ENCODE measurements at regions not wholly inside any gene's neighbourhood (a gene's known extent, or its start where the extent isn't known, plus 50 kb on each side); places are given as distances from the start of the nearest gene placed in this dataset.

- Histone ChIP-seq H3K27me3 (ENCODE audit: insufficient read depth, low read length, poor library complexity) (no peaks in the 10 kb centered on the region), H3K18ac (ENCODE audit: low read length) (no peak overlapping the region), H4K8ac (ENCODE audit: low read depth, low read length) (no peak overlapping the region), H4K5ac (ENCODE audit: low read length) (no peak overlapping the region), H3K4me1 (ENCODE audit: control insufficient read depth, low read depth, low read length) (no peaks in the 10 kb centered on the region), H3K9ac (ENCODE audit: low read length) (no peak overlapping the region), H3K36me3 (ENCODE audit: control insufficient read depth, insufficient read depth, low read length) (no peaks in the 10 kb centered on the region), H3K79me1 (ENCODE audit: low read length) (no peaks in the 10 kb centered on the region), H3K4ac (ENCODE audit: low read depth, low read length) (no peak overlapping the region), H2BK5ac (ENCODE audit: low read length) (no peak overlapping the region), H3K27ac (ENCODE audit: low read depth, low read length) (no peak overlapping the region), H3K79me2 (ENCODE audit: control insufficient read depth, insufficient read depth, low read length) (no peaks in the 10 kb centered on the region), H2BK120ac (ENCODE audit: low read depth, low read length) (no peak overlapping the region), H3K4me2 (ENCODE audit: low read length) (no peak overlapping the region), H3K23ac (ENCODE audit: low read length) (no peak overlapping the region), H2AK5ac (ENCODE audit: low read length) (no peak overlapping the region), H3K4me3 (ENCODE audit: low read length) (no peak overlapping the region), H3K56ac (ENCODE audit: low read length) (no peak overlapping the region), H2BK15ac (replicated peaks; ENCODE audit: low read depth) (no peak overlapping the region)
- DNase-seq, result no peak
- WGBS (ENCODE audit: extremely low coverage, insufficient coverage, low lambda C conversion rate), result no CpG with 5 or more reads among the region's 3 CpGs
Observed at GRCh38 chr14:53501361-53502211, 348.5 kb upstream of the DDHD1 start.

GRCh38 chr14:53500191-53500590, 347.1 kb upstream of the DDHD1 start:
- Histone ChIP-seq H3K4me3 (ENCODE audit: low read length) (no peak overlapping the region), H2BK15ac (replicated peaks; ENCODE audit: low read depth) (no peak overlapping the region), H3K4me2 (ENCODE audit: low read length) (no peak overlapping the region), H3K4me1 (ENCODE audit: control insufficient read depth, low read depth, low read length) (no peaks in the 10 kb centered on the region), H4K5ac (ENCODE audit: low read length) (no peak overlapping the region), H3K56ac (ENCODE audit: low read length) (no peak overlapping the region), H3K79me2 (ENCODE audit: control insufficient read depth, insufficient read depth, low read length) (no peaks in the 10 kb centered on the region), H2BK120ac (ENCODE audit: low read depth, low read length) (no peak overlapping the region), H3K18ac (ENCODE audit: low read length) (no peak overlapping the region), H3K23ac (ENCODE audit: low read length) (no peak overlapping the region), H3K9ac (ENCODE audit: low read length) (no peak overlapping the region), H3K4ac (ENCODE audit: low read depth, low read length) (no peak overlapping the region), H2AK5ac (ENCODE audit: low read length) (no peak overlapping the region), H2BK5ac (ENCODE audit: low read length) (no peak overlapping the region), H3K27me3 (ENCODE audit: insufficient read depth, low read length, poor library complexity) (no peaks in the 10 kb centered on the region), H3K79me1 (ENCODE audit: low read length) (no peaks in the 10 kb centered on the region), H3K27ac (ENCODE audit: low read depth, low read length) (no peak overlapping the region), H3K36me3 (ENCODE audit: control insufficient read depth, insufficient read depth, low read length) (no peaks in the 10 kb centered on the region), H4K8ac (ENCODE audit: low read depth, low read length) (no peak overlapping the region)
- no CpG with 5 or more reads among the region's 1 CpG for WGBS (ENCODE audit: extremely low coverage, insufficient coverage, low lambda C conversion rate)
- DNase-seq, result no peak

- DNase-seq, result no peak
- no peak overlapping the region for H2AK5ac ChIP-seq (ENCODE audit: low read length)
- WGBS (ENCODE audit: extremely low coverage, insufficient coverage, low lambda C conversion rate), result no CpG with 5 or more reads among the region's 2 CpGs
- no peak overlapping the region for H3K4me2 ChIP-seq (ENCODE audit: low read length)
- H4K5ac ChIP-seq (ENCODE audit: low read length), result no peak overlapping the region
- no peaks in the 10 kb centered on the region for H3K79me2 ChIP-seq (ENCODE audit: control insufficient read depth, insufficient read depth, low read length)
- H3K4me1 ChIP-seq (ENCODE audit: control insufficient read depth, low read depth, low read length), result no peaks in the 10 kb centered on the region
- H4K8ac ChIP-seq (ENCODE audit: low read depth, low read length), result no peak overlapping the region
- no peak overlapping the region for H3K56ac ChIP-seq (ENCODE audit: low read length)
- H3K9ac ChIP-seq (ENCODE audit: low read length), result no peak overlapping the region
- no peaks in the 10 kb centered on the region for H3K36me3 ChIP-seq (ENCODE audit: control insufficient read depth, insufficient read depth, low read length)
- H3K4me3 ChIP-seq (ENCODE audit: low read length), result no peak overlapping the region
- no peak overlapping the region for H2BK5ac ChIP-seq (ENCODE audit: low read length)
- H3K23ac ChIP-seq (ENCODE audit: low read length), result no peak overlapping the region
- no peak overlapping the region for H3K27ac ChIP-seq (ENCODE audit: low read depth, low read length)
- H3K4ac ChIP-seq (ENCODE audit: low read depth, low read length), result no peak overlapping the region
- no peaks in the 10 kb centered on the region for H3K79me1 ChIP-seq (ENCODE audit: low read length)
- no peaks in the 10 kb centered on the region for H3K27me3 ChIP-seq (ENCODE audit: insufficient read depth, low read length, poor library complexity)
- no peak overlapping the region for H2BK120ac ChIP-seq (ENCODE audit: low read depth, low read length)
- H3K18ac ChIP-seq (ENCODE audit: low read length), result no peak overlapping the region
- no peak overlapping the region for H2BK15ac ChIP-seq (replicated peaks; ENCODE audit: low read depth)
Observed at GRCh38 chr14:53496668-53497067, 343.5 kb upstream of the DDHD1 start.

- H3K9ac ChIP-seq (ENCODE audit: low read length), result no peak overlapping the region
- H2BK15ac ChIP-seq (replicated peaks; ENCODE audit: low read depth), result no peak overlapping the region
- no peak overlapping the region for H2AK5ac ChIP-seq (ENCODE audit: low read length)
- no peaks in the 10 kb centered on the region for H3K27me3 ChIP-seq (ENCODE audit: insufficient read depth, low read length, poor library complexity)
- H3K79me1 ChIP-seq (ENCODE audit: low read length), result no peaks in the 10 kb centered on the region
- no peaks in the 10 kb centered on the region for H3K79me2 ChIP-seq (ENCODE audit: control insufficient read depth, insufficient read depth, low read length)
- no peak for DNase-seq
- no peaks in the 10 kb centered on the region for H3K4me1 ChIP-seq (ENCODE audit: control insufficient read depth, low read depth, low read length)
- WGBS (ENCODE audit: extremely low coverage, insufficient coverage, low lambda C conversion rate), result no CpG with 5 or more reads among the region's 9 CpGs
- no peak overlapping the region for H2BK5ac ChIP-seq (ENCODE audit: low read length)
- H3K27ac ChIP-seq (ENCODE audit: low read depth, low read length), result no peak overlapping the region
- no peak overlapping the region for H4K5ac ChIP-seq (ENCODE audit: low read length)
- no peak overlapping the region for H3K4ac ChIP-seq (ENCODE audit: low read depth, low read length)
- H4K8ac ChIP-seq (ENCODE audit: low read depth, low read length), result no peak overlapping the region
- no peaks in the 10 kb centered on the region for H3K36me3 ChIP-seq (ENCODE audit: control insufficient read depth, insufficient read depth, low read length)
- H3K18ac ChIP-seq (ENCODE audit: low read length), result no peak overlapping the region
- no peak overlapping the region for H3K4me2 ChIP-seq (ENCODE audit: low read length)
- H3K56ac ChIP-seq (ENCODE audit: low read length), result no peak overlapping the region
- H3K23ac ChIP-seq (ENCODE audit: low read length), result no peak overlapping the region
- H3K4me3 ChIP-seq (ENCODE audit: low read length), result no peak overlapping the region
- H2BK120ac ChIP-seq (ENCODE audit: low read depth, low read length), result no peak overlapping the region
Observed at GRCh38 chr14:53495846-53496343, 342.8 kb upstream of the DDHD1 start.

- H3K27ac ChIP-seq (ENCODE audit: low read depth, low read length), result no peak overlapping the region
- no peak overlapping the region for H2BK5ac ChIP-seq (ENCODE audit: low read length)
- no peak overlapping the region for H3K23ac ChIP-seq (ENCODE audit: low read length)
- no peaks in the 10 kb centered on the region for H3K4me1 ChIP-seq (ENCODE audit: control insufficient read depth, low read depth, low read length)
- no peaks in the 10 kb centered on the region for H3K27me3 ChIP-seq (ENCODE audit: insufficient read depth, low read length, poor library complexity)
- H4K5ac ChIP-seq (ENCODE audit: low read length), result no peak overlapping the region
- H3K4me3 ChIP-seq (ENCODE audit: low read length), result no peak overlapping the region
- no peak overlapping the region for H2BK120ac ChIP-seq (ENCODE audit: low read depth, low read length)
- no peak overlapping the region for H3K18ac ChIP-seq (ENCODE audit: low read length)
- DNase-seq, result no peak
- H3K79me2 ChIP-seq (ENCODE audit: control insufficient read depth, insufficient read depth, low read length), result no peaks in the 10 kb centered on the region
- no peak overlapping the region for H3K4me2 ChIP-seq (ENCODE audit: low read length)
- H4K8ac ChIP-seq (ENCODE audit: low read depth, low read length), result no peak overlapping the region
- H3K9ac ChIP-seq (ENCODE audit: low read length), result no peak overlapping the region
- no peaks in the 10 kb centered on the region for H3K79me1 ChIP-seq (ENCODE audit: low read length)
- H3K56ac ChIP-seq (ENCODE audit: low read length), result no peak overlapping the region
- no peak overlapping the region for H2AK5ac ChIP-seq (ENCODE audit: low read length)
- no peak overlapping the region for H3K4ac ChIP-seq (ENCODE audit: low read depth, low read length)
- WGBS (ENCODE audit: extremely low coverage, insufficient coverage, low lambda C conversion rate), result no CpG with 5 or more reads among the region's 1 CpG
- H2BK15ac ChIP-seq (replicated peaks; ENCODE audit: low read depth), result no peak overlapping the region
- no peaks in the 10 kb centered on the region for H3K36me3 ChIP-seq (ENCODE audit: control insufficient read depth, insufficient read depth, low read length)
Observed at GRCh38 chr14:53494587-53494986, 341.5 kb upstream of the DDHD1 start.

- Histone ChIP-seq H3K9ac (ENCODE audit: low read length) (no peak overlapping the region), H3K4me2 (ENCODE audit: low read length) (no peak overlapping the region), H3K4me3 (ENCODE audit: low read length) (no peak overlapping the region), H3K27me3 (ENCODE audit: insufficient read depth, low read length, poor library complexity) (no peaks in the 10 kb centered on the region), H3K27ac (ENCODE audit: low read depth, low read length) (no peak overlapping the region), H3K79me1 (ENCODE audit: low read length) (no peaks in the 10 kb centered on the region), H3K23ac (ENCODE audit: low read length) (no peak overlapping the region), H3K18ac (ENCODE audit: low read length) (no peak overlapping the region), H3K36me3 (ENCODE audit: control insufficient read depth, insufficient read depth, low read length) (no peaks in the 10 kb centered on the region), H3K56ac (ENCODE audit: low read length) (no peak overlapping the region), H2BK5ac (ENCODE audit: low read length) (no peak overlapping the region), H3K79me2 (ENCODE audit: control insufficient read depth, insufficient read depth, low read length) (no peaks in the 10 kb centered on the region), H4K5ac (ENCODE audit: low read length) (no peak overlapping the region), H2AK5ac (ENCODE audit: low read length) (no peak overlapping the region), H3K4ac (ENCODE audit: low read depth, low read length) (no peak overlapping the region), H3K4me1 (ENCODE audit: control insufficient read depth, low read depth, low read length) (no peaks in the 10 kb centered on the region), H2BK15ac (replicated peaks; ENCODE audit: low read depth) (no peak overlapping the region), H4K8ac (ENCODE audit: low read depth, low read length) (no peak overlapping the region), H2BK120ac (ENCODE audit: low read depth, low read length) (no peak overlapping the region)
- DNase-seq, result no peak
- WGBS (ENCODE audit: extremely low coverage, insufficient coverage, low lambda C conversion rate), result no CpG with 5 or more reads among the region's 1 CpG
Observed at GRCh38 chr14:53493860-53494259, 340.7 kb upstream of the DDHD1 start.
